GM20000 (cell line): ENCODE measurements at regions not wholly inside any gene's neighbourhood (a gene's known extent, or its start where the extent isn't known, plus 50 kb on each side); places are given as distances from the start of the nearest gene placed in this dataset.
"Not testable (repeated sequence)": the region's sequence is repeated elsewhere in the genome, so short reads cannot be mapped to it uniquely, and the experiment has no call there.

Experiments
- DNase-seq: peaks from one replicate; pipeline ENCODE4 v3.0.0; 2012; ENCODE audit warnings: low spot score
- TF ChIP-seq, protein P1 (sequence below): IDR thresholded peaks from 2 replicates; pipeline ENCODE4 v1.5.1; 2012; ENCODE audit warnings: mild to moderate bottlenecking, control low read depth; ENCODE audit errors: extremely low read depth, missing control alignments

DNA sequence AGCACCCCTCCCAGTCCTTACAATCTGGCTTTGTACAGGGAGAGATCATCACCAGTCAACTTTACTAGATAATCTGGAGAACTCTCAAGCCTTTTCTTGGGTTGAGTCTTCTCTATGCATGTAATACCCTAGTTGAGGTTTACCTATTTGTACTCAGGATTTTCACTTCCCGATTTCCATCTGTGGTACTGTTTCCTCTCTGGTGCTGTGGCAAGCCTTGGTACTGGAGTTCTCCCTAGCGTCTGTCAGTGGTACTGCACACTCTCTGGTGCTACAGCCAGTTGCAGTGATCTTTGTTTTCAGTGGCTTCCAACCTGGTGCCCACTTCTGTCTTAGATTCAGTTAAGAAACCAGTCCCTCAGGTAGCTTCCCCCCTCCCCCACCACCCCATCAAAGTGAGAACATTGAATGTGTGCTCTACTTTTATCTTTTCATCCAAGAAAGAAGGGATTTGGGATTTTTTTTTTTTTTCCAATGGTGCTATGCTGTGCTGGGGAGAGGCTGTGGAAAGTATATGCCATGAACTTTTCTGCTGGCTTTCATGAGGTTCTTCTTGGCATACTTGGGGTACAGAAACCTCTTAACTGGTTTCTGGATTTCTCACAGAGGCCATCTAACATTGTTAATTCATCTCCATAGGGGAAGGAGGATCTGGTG lies 69.4 kb upstream of the EVL start:
- DNase-seq: peak; percentile 74

DNA sequence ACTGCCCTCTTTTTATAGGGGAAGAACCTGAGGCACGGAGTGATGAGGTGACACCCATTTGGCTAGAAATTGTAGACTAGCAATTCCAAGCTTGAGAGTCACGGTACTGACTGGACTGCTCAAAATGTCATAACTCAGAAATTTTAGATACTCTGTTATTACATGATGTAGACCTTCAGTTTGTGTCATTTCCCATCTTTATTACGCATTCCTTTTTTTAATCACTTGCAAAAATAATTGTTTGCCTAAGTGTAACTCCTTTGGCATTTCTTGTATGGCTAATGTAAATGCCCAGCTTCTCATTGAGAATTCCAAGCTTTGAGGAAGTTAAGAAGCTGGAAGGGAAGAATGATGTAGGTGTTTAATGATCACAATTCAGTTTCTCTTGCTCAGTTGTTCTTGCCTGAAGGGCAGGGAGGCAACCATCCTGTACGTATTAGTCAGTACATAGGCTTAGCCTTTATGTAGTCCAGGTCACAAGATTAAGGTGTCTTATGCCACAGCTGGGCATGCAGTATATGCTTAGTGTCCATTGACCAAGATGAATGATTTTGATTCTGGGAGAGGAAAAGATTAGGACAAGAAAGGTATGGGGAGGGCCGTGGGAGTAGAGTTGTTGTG lies 68.2 kb upstream of the EVL start:
- TF ChIP-seq, protein P1, sequence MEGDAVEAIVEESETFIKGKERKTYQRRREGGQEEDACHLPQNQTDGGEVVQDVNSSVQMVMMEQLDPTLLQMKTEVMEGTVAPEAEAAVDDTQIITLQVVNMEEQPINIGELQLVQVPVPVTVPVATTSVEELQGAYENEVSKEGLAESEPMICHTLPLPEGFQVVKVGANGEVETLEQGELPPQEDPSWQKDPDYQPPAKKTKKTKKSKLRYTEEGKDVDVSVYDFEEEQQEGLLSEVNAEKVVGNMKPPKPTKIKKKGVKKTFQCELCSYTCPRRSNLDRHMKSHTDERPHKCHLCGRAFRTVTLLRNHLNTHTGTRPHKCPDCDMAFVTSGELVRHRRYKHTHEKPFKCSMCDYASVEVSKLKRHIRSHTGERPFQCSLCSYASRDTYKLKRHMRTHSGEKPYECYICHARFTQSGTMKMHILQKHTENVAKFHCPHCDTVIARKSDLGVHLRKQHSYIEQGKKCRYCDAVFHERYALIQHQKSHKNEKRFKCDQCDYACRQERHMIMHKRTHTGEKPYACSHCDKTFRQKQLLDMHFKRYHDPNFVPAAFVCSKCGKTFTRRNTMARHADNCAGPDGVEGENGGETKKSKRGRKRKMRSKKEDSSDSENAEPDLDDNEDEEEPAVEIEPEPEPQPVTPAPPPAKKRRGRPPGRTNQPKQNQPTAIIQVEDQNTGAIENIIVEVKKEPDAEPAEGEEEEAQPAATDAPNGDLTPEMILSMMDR: no peak
- no peak for DNase-seq

More for the DNA sequence above, 69.4 kb upstream of the EVL start:
- TF ChIP-seq, protein P1: peak; percentile 93

DNA sequence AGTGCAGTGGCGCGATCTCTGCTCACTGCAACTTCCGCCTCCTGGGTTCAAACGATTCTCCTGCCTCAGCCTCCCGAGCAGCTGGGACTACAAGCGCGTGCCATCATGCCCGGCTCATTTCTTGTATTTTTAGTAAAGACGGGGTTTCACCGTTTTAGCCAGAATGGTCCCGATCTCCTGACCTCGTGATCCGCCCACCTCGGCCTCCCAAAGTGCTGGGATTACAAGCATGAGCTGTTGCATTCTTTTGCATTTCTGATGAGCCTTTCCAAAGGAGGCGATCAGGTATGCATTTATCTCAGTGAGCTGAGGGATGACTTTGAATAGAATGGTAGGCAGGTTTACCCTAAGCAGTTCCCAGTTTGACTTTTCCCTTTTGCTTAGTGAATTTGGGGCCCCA lies 64.8 kb upstream of the EVL start:
- not testable (repeated sequence) for DNase-seq

DNA sequence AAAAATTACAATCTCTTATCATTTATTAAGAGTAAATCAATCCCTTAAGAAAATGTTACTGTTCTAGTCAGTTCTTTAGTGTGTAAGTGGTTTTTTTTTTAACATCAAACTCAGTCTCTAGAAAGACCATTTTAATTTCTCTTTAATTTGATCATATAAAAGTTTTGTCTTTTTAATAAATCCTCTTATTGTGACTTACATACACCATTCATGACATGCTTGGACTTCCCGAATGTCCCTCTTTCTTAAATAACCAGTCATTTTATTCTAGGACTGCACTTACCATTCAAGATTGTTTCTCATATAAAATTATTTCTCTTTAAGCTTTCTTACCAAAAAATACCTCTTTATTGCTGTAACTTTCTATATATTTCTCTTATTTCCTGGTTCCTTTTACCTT lies 60.8 kb upstream of the EVL start:
- no peak for DNase-seq
- TF ChIP-seq, protein P1: no peak

DNA sequence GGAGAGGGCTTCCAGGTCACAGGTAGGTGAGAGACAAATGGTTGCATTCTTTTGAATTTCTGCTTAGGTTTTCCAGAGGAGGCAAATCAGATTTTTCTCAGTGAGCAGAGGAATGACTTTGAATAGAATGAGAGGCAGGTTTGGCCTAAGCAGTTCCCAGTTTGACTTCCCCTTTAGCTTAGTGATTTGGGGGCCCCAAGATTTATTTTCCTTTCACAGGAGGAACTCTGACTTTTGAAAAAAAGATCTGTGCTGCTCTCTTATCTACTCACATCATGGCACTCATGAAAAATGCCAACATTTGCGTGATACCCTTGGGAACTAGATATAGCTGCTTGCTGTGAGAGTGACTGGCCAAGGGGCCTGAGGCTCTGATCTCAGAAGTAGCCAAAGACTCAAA lies 58.0 kb upstream of the EVL start:
- TF ChIP-seq, protein P1: no peak
- DNase-seq: no peak

DNA sequence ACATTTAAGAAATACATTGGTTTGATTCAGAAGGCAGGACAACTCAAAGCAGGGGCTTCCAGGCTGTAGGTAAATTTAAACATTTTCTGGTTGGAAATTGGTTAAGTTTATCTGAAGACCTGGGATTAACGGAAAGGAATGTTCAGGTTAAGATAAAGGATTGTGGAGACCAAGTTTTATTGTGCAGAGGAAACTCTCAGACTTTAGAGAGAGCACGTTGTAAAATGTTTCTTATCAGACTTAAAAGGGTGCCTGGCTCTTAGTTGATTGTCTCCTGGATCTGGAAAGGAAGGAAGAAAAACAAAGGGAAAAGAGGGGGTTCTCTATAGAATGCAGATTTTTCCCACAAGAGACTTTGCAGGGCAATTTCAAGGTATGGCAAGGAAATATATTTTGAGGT lies 55.4 kb upstream of the EVL start:
- not testable (repeated sequence) for DNase-seq

DNA sequence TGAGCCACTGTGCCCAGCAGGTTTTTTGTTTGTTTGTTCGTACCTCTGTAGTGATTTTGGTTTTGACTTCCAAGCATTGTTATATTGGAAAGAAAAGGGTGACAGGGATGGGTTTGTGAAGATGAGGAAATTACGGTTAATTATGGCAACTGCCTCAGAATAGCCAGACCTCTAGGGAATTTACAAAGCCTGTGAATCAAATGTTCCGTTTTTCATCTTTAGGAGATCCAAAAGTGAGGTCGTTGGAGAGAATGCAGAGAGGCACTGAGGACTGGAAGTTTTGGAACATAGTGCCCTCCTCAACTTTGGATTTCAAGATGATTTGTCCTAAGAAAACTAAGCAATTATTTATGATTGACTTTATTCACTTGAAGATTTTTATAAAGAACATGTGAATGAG lies 54.5 kb upstream of the EVL start:
- TF ChIP-seq, protein P1: no peak

DNA sequence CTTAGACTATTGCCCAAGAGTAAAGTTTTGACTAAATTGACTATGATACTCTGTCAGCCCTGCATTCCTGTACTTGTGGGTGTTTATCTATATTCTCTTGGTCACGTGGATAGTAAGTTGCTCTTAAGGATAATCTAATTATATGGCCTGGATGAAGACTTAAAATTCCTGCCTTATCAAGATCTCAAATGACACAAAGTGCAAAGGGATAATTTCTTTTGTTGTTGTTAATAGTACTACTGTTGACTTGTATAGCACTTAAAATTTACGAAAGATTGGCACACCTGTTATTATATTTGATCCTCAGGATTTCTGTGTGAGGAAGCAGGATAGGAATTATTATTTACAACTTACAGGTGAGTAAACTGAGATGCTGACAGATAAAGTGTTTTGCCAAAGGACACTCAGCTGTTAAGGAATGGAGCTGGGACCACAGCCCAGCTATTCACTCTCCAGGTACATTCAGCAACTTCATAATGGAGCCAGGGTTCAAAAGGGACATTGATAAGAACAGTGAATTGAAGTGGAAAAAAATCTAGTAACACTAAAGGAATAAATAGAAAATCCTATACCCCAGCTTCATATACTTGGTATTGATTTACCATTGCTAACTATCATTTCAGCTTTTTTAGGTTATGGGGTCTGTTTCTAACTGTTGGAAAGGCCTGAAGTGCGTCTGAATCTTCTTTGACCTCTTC lies 53.4 kb upstream of the EVL start:
- no peak for DNase-seq

More for the DNA sequence above, 54.5 kb upstream of the EVL start:
- no peak for DNase-seq

More for the DNA sequence above, 53.4 kb upstream of the EVL start:
- TF ChIP-seq, protein P1: no peak
